ENCODE measurements at regions not wholly inside any gene's neighbourhood (a gene's known extent, or its start where the extent isn't known, plus 50 kb on each side); places are given as distances from the start of the nearest gene placed in this dataset.

GRCh38 chr18:44513233-44513632 is 167.5 kb upstream of the SETBP1 start:
- H3K4me2 ChIP-seq = no peak overlapping the region
- H4K20me1 ChIP-seq (ENCODE audit: insufficient read depth) = no peaks in the 10 kb centered on the region
- no peak overlapping the region for H2AFZ ChIP-seq (ENCODE audit: low read depth)
- no peaks in the 10 kb centered on the region for H3K79me2 ChIP-seq (ENCODE audit: insufficient read depth, low read depth)
- H3K9ac ChIP-seq = no peak overlapping the region
- H3K4me3 ChIP-seq (IDR thresholded peaks at IDR 0.05; ENCODE audit: insufficient read depth, low read depth, low read length) = no peak overlapping the region
- H3K36me3 ChIP-seq (ENCODE audit: insufficient read depth) = no peaks in the 10 kb centered on the region
- no peak for TF ChIP-seq CTCF (conservative IDR thresholded peaks at IDR 0.05; ENCODE audit: low read depth, low read length)
- no peaks in the 10 kb centered on the region for H3K27me3 ChIP-seq (ENCODE audit: insufficient read depth, low read depth)
- no peaks in the 10 kb centered on the region for H3K4me1 ChIP-seq (ENCODE audit: low read depth, poor library complexity, severe bottlenecking)
- no peak overlapping the region for H3K27ac ChIP-seq

- H3K9ac ChIP-seq = no peak overlapping the region
- H3K4me3 ChIP-seq (IDR thresholded peaks at IDR 0.05; ENCODE audit: insufficient read depth, low read depth, low read length) = no peak overlapping the region
- no peaks in the 10 kb centered on the region for H4K20me1 ChIP-seq (ENCODE audit: insufficient read depth)
- H3K27me3 ChIP-seq (ENCODE audit: insufficient read depth, low read depth) = no peaks in the 10 kb centered on the region
- no peak for TF ChIP-seq CTCF (conservative IDR thresholded peaks at IDR 0.05; ENCODE audit: low read depth, low read length)
- no peak overlapping the region for H3K4me2 ChIP-seq
- no peak overlapping the region for H2AFZ ChIP-seq (ENCODE audit: low read depth)
- H3K36me3 ChIP-seq (ENCODE audit: insufficient read depth) = no peaks in the 10 kb centered on the region
- H3K79me2 ChIP-seq (ENCODE audit: insufficient read depth, low read depth) = no peaks in the 10 kb centered on the region
- H3K27ac ChIP-seq = no peak overlapping the region
- H3K4me1 ChIP-seq (ENCODE audit: low read depth, poor library complexity, severe bottlenecking) = no peaks in the 10 kb centered on the region
Observed at GRCh38 chr18:44514106-44514505, 166.6 kb upstream of the SETBP1 start.

GRCh38 chr18:44514766-44515165 is 165.9 kb upstream of the SETBP1 start:
- Histone ChIP-seq H3K4me1 (ENCODE audit: low read depth, poor library complexity, severe bottlenecking) (no peaks in the 10 kb centered on the region), H3K79me2 (ENCODE audit: insufficient read depth, low read depth) (no peaks in the 10 kb centered on the region), H4K20me1 (ENCODE audit: insufficient read depth) (no peaks in the 10 kb centered on the region), H3K4me3 (IDR thresholded peaks at IDR 0.05; ENCODE audit: insufficient read depth, low read depth, low read length) (no peak overlapping the region), H3K4me2 (no peak overlapping the region), H3K27me3 (ENCODE audit: insufficient read depth, low read depth) (no peaks in the 10 kb centered on the region), H3K9ac (no peak overlapping the region), H3K36me3 (ENCODE audit: insufficient read depth) (no peaks in the 10 kb centered on the region), H3K27ac (no peak overlapping the region), H2AFZ (ENCODE audit: low read depth) (no peak overlapping the region)
- TF ChIP-seq CTCF (conservative IDR thresholded peaks at IDR 0.05; ENCODE audit: low read depth, low read length) = no peak

- Histone ChIP-seq H3K36me3 (ENCODE audit: insufficient read depth) (no peaks in the 10 kb centered on the region), H2AFZ (ENCODE audit: low read depth) (no peak overlapping the region), H3K27ac (no peak overlapping the region), H3K9ac (no peak overlapping the region), H3K4me2 (no peak overlapping the region), H3K4me1 (ENCODE audit: low read depth, poor library complexity, severe bottlenecking) (no peaks in the 10 kb centered on the region), H3K79me2 (ENCODE audit: insufficient read depth, low read depth) (no peaks in the 10 kb centered on the region), H3K4me3 (IDR thresholded peaks at IDR 0.05; ENCODE audit: insufficient read depth, low read depth, low read length) (no peak overlapping the region), H3K27me3 (ENCODE audit: insufficient read depth, low read depth) (no peaks in the 10 kb centered on the region), H4K20me1 (ENCODE audit: insufficient read depth) (no peaks in the 10 kb centered on the region)
- no peak for TF ChIP-seq CTCF (conservative IDR thresholded peaks at IDR 0.05; ENCODE audit: low read depth, low read length)
Observed at GRCh38 chr18:44516450-44516849, 164.2 kb upstream of the SETBP1 start.

GRCh38 chr18:44517136-44517535 is 163.6 kb upstream of the SETBP1 start:
- no peak overlapping the region for H3K4me3 ChIP-seq (IDR thresholded peaks at IDR 0.05; ENCODE audit: insufficient read depth, low read depth, low read length)
- H4K20me1 ChIP-seq (ENCODE audit: insufficient read depth) = no peaks in the 10 kb centered on the region
- no peak overlapping the region for H2AFZ ChIP-seq (ENCODE audit: low read depth)
- no peak overlapping the region for H3K4me2 ChIP-seq
- no peak overlapping the region for H3K9ac ChIP-seq
- no peak for TF ChIP-seq CTCF (conservative IDR thresholded peaks at IDR 0.05; ENCODE audit: low read depth, low read length)
- no peaks in the 10 kb centered on the region for H3K4me1 ChIP-seq (ENCODE audit: low read depth, poor library complexity, severe bottlenecking)
- H3K27me3 ChIP-seq (ENCODE audit: insufficient read depth, low read depth) = no peaks in the 10 kb centered on the region
- no peaks in the 10 kb centered on the region for H3K36me3 ChIP-seq (ENCODE audit: insufficient read depth)
- no peak overlapping the region for H3K27ac ChIP-seq
- H3K79me2 ChIP-seq (ENCODE audit: insufficient read depth, low read depth) = no peaks in the 10 kb centered on the region

Measured in KMS-11 (cell line).